HL-60/S4 treated with phorbol 12-myristate 13-acetate at 8.2 ng/mL for 4 days and 3 days (cell line): ENCODE measurements at regions not wholly inside any gene's neighbourhood (a gene's known extent, or its start where the extent isn't known, plus 50 kb on each side); places are given as distances from the start of the nearest gene placed in this dataset.

Experiments
- in situ Hi-C: fragments of 300-500 bp; cut with MboI; formaldehyde crosslinking; loops from 2 replicates; pipeline ENCODE4 v1.15.0; 2022; ENCODE audit warnings: low sequenced_read_pairs

- in situ Hi-C loops: no loop called here
Observed at GRCh38 chr2:44116319-44116718, 52.4 kb upstream of the PPM1B start.

- in situ Hi-C loops: no loop called here
Observed at GRCh38 chr2:44118257-44118656, 50.4 kb upstream of the PPM1B start.
